ENCODE measurements at regions not wholly inside any gene's neighbourhood (a gene's known extent, or its start where the extent isn't known, plus 50 kb on each side); places are given as distances from the start of the nearest gene placed in this dataset.
"Not testable (repeated sequence)": the region's sequence is repeated elsewhere in the genome, so short reads cannot be mapped to it uniquely, and the experiment has no call there.

DNA sequence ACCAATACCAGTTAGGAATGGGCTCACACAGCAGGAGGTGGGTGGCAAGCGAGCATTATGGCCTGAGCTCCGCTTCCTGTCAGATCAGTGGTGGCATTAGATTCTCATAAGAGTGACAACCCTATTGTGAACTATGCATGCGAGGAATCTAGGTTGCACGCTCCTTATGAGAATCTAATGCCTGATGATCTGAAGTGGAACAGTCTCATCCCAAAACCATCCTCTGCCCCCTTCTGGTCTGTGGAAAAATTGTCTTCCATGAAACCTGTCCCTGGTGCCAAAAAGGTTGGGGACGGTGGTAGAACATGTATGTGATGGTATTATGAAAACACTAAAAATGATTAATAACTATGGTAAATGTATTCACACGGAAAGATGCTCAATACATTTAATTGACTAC is 99.7 kb upstream of the HIVEP1 start:
- peaks cover 1% of the 10 kb centered on the region for H3K27me3 Mint-ChIP-seq

DNA sequence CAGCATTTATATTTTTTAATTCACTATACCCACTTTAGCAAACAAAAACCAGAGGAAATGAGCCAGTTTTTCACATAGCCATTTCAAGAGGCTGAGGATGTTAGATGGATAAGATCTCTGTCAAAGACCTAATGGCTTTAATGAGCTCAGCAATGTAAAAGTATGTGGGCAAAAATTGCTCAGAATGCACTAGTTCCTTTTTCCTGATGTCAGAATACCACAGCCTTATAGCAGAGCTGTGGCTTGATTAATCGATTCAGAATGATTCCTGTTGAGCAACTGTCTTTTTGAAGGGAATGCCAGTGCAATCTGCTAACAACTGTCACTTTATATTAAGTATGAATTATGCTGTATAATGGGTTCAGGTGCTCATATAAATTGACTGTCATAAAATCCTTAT is 100.6 kb upstream of the HIVEP1 start:
- Mint-ChIP-seq H3K36me3 (no peaks in the 10 kb centered on the region), H3K9me3 (no peaks in the 10 kb centered on the region), H3K27ac (no peak overlapping the region), H3K4me1 (peaks cover 5% of the 10 kb centered on the region), H3K27me3 (peaks cover 1% of the 10 kb centered on the region), H3K4me3 (no peak overlapping the region)

More for the DNA sequence above, 99.7 kb upstream of the HIVEP1 start:
- Mint-ChIP-seq H3K4me1 (peaks cover 5% of the 10 kb centered on the region), H3K27ac (no peak overlapping the region), H3K9me3 (no peaks in the 10 kb centered on the region), H3K4me3 (no peak overlapping the region), H3K36me3 (no peaks in the 10 kb centered on the region)

DNA sequence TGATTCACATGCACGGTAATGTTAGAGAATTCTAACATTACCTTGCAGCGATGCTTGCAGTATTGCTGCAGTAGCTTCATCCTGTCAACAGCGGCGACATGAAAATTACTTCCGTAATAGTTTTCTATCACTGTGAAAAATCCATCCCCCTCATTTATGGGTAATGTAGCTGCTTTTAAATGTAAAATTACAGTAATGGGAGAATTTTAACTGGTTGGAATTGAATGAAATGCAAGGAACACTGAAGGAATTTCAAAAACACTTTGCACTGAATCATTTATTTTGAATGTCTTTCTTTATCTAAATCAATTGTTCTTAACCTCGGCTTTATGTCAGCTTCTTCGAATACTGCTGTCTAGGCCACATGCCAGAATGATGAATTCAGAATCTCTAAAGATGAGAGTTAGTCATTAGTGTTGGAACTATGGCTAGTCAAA is 102.4 kb upstream of the HIVEP1 start:
- Mint-ChIP-seq H3K27ac (no peak overlapping the region), H3K27me3 (peaks cover 1% of the 10 kb centered on the region), H3K4me1 (peaks cover 5% of the 10 kb centered on the region), H3K4me3 (no peak overlapping the region), H3K36me3 (no peaks in the 10 kb centered on the region), H3K9me3 (no peaks in the 10 kb centered on the region)

DNA sequence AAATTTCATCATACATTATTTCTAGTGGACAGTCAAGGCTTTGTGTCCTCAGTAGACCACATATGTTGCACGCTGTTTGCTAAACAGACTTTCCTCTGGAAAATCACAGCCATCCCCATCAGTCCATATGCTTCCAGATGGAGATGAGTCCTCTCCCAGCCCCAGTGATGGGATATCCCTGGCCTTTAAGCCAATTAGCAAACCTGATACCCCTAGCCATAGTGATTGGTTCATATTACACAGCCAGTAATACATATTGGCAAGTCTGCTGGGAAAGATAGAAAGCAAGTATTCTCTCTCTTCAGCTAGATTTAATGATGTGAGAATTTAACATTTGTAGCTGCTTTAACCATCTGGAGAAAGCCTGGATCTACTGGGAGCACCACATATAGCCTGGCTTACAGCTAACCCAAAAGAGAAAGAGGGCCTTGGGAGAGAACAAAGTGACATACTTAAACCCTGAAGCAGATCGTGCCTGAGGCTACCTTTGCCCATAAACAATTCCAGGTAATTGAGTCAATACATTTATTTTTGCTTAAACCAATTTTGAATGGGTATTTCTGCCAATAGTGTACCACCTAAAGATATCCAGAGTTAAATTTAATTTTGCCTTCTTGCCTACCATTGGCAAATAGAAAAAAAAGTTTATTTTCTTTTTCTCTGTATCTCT is 103.5 kb upstream of the HIVEP1 start:
- Mint-ChIP-seq H3K4me1 (peaks cover 10% of the 10 kb centered on the region), H3K4me3 (no peak overlapping the region), H3K27ac (no peak overlapping the region), H3K9me3 (no peaks in the 10 kb centered on the region), H3K27me3 (peaks cover 1% of the 10 kb centered on the region), H3K36me3 (no peaks in the 10 kb centered on the region)

DNA sequence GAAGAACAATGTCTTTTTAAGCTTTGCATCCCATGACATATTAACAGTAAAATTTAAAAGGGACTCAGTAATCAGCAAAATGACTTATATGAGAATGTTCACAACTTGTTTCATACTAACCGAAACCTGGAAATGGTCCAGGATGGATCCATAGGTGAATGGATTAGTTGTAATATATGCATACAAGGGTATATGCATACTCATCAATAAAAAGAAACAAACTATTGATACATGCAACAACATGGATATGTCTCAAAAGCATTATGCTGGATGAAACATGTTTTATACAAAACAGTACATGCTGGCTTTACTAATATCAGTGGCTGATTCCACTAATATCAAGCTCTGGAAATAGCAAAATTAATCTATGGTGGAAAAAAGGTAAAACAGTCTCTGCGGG is 108.5 kb upstream of the HIVEP1 start:
- Mint-ChIP-seq H3K27me3 (no peaks in the 10 kb centered on the region), H3K4me1 (peaks cover 35% of the 10 kb centered on the region), H3K36me3 (no peaks in the 10 kb centered on the region), H3K4me3 (no peak overlapping the region), H3K9me3 (no peaks in the 10 kb centered on the region), H3K27ac (no peak overlapping the region)

DNA sequence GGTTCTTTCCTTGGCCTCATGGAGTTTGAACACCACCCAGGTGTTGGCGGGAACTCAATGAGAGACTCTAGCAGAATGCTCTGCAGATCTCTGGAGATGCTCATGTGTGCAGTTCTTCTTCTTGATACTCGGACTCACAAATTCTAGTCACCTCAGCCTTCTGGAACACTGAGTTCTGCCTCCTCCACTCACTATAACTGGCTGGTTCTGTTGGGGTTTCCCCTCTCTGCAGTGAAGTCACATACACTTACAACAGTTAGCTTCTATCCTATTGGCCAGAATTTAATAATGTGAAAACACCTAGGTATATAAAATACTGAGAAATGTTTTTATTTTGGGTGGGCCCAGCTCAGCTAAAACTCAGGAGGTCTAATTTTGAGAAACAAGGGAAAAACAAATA is 109.6 kb upstream of the HIVEP1 start:
- H3K4me3 Mint-ChIP-seq: no peak overlapping the region
- H3K4me1 Mint-ChIP-seq: peaks cover 35% of the 10 kb centered on the region
- no peak overlapping the region for H3K27ac Mint-ChIP-seq
- no peaks in the 10 kb centered on the region for H3K36me3 Mint-ChIP-seq
- no peaks in the 10 kb centered on the region for H3K27me3 Mint-ChIP-seq
- no peaks in the 10 kb centered on the region for H3K9me3 Mint-ChIP-seq

DNA sequence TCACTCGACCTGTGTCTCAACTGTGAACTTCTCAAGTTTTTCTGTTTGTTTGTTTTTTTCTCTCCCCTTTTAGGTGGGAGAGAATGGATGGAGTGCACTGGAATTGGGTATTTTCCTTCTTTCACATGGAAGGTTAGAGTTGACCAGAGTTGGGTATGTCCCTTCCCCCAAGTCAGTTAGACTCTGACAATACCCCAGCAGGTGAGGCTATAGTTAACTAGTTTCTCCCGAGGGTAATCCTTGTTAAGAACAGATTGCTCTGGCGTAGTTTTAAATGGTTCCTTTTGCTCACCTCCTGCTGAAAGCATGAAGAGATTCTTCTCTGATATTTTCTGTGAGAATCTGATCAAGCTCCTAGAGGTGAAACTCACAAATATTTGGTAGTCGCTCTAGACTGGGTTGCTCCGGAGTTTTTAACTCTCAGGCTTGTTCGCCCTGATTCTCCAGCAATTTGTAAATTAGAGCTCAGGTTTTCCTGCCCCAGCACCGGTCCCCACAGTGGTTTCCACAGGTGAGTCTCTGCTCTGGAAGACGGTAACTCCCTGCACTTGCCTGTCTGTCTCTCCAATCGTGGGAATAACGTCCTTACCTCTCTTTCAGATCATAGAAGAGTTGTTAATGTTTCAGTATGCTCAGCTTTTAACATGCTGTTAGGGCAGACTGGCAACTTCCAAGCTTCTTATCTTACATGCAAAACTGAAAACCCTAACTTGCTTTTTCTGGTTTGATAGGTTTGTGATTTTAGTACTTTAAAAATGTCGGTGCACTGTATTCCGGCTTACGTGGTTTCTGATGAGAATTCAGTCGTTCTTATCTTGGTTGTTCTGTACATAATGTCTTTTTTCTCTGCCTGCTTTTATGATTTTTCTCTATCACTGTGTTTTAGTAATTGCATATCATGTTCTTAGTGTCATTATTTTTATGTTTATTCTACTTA is 111.2 kb upstream of the HIVEP1 start:
- Mint-ChIP-seq H3K4me3 (peak overlapping the region; percentile 83), H3K27me3 (no peaks in the 10 kb centered on the region), H3K9me3 (peaks cover 2% of the 10 kb centered on the region), H3K27ac (peak overlapping the region; percentile 71), H3K36me3 (no peaks in the 10 kb centered on the region), H3K4me1 (peaks cover 35% of the 10 kb centered on the region)

DNA sequence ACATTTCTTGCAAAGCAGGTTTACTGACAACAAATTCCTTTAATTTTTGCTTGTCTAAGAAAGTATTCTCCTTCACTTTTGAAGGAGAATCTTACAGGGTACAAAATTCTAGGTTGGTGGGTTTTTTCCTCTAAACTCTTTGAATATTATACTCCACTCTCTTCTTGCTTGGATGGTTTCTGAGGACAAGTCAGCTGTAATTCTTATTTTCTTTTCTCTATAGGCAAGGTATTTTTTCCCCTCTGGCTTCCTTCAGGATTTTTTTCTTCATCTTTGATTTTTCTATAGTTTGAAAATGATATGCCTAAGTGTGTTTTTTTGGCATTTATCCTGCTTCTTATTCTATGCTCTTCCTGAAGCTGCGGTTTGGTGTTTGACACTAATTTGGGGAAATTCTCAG is 112.5 kb upstream of the HIVEP1 start:
- Mint-ChIP-seq H3K9me3 (peaks cover 6% of the 10 kb centered on the region), H3K4me3 (no peak overlapping the region), H3K27ac (no peak overlapping the region), H3K27me3 (no peaks in the 10 kb centered on the region), H3K4me1 (peaks cover 35% of the 10 kb centered on the region), H3K36me3 (no peaks in the 10 kb centered on the region)

DNA sequence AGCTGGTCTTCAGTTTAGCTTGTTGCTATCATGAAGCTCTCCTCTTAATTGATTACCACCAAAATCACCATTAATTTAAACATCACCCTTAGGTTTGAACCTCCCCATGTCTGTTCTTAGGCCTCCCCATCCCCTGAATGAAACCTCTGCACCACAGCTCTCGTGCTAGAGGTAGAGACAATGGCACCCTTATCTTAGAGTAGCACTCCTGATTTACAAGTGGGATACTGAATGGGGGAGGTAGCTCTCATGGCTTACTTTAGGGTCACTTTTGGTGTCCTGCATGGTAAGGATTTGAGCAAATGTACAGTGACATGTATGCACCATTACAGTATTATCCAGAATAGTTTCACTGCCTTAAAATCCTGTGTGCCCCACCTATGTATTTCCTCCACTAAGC is 115.6 kb upstream of the ADTRP start:
- no peaks in the 10 kb centered on the region for H3K27me3 Mint-ChIP-seq
- no peak overlapping the region for H3K27ac Mint-ChIP-seq
- H3K4me3 Mint-ChIP-seq: no peak overlapping the region
- H3K36me3 Mint-ChIP-seq: no peaks in the 10 kb centered on the region
- peaks cover 16% of the 10 kb centered on the region for H3K9me3 Mint-ChIP-seq
- no peaks in the 10 kb centered on the region for H3K4me1 Mint-ChIP-seq

DNA sequence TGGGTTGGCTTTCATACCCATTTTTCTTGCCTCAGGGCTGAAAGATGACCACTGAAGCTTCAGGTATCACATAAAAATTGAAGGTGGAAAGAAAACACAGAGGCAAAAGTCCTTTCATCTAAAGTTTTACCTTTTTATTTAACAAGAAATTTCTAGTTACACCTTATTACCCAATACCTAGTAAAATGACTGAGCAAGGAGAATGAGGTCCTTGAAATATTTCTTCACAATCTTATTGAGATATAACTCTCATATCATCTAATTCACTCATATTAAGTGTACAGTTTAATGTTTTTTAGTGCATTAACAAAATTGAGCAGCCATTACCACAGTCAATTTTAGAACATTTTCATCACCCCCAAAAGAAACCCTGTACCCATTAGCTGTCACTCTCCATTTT is 112.9 kb upstream of the ADTRP start:
- H3K4me1 Mint-ChIP-seq: no peaks in the 10 kb centered on the region
- no peaks in the 10 kb centered on the region for H3K27me3 Mint-ChIP-seq
- peaks cover 2% of the 10 kb centered on the region for H3K36me3 Mint-ChIP-seq
- no peak overlapping the region for H3K4me3 Mint-ChIP-seq
- no peak overlapping the region for H3K27ac Mint-ChIP-seq
- peaks cover 16% of the 10 kb centered on the region for H3K9me3 Mint-ChIP-seq

DNA sequence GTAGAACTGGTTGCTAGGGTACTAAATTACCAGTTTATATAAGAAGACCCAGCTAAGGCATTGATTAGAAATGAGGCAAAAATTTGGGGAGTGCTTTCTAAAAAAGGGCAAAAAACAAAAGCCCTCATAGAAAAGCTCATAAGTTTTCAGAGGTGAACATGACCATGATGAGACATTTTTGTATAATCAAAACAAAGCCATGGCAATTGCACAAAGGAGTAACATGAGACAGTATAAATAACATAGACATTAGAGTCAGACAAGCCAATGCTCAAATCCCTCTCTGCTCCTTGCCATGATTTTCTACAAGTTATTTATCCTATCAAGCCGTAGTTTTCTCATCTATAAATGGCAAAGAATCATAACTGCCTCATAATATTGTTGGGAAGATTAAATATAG is 112.2 kb upstream of the ADTRP start:
- Mint-ChIP-seq H3K27me3 (no peaks in the 10 kb centered on the region), H3K36me3 (peaks cover 2% of the 10 kb centered on the region), H3K4me3 (no peak overlapping the region), H3K27ac (no peak overlapping the region), H3K4me1 (no peaks in the 10 kb centered on the region), H3K9me3 (peaks cover 16% of the 10 kb centered on the region)

DNA sequence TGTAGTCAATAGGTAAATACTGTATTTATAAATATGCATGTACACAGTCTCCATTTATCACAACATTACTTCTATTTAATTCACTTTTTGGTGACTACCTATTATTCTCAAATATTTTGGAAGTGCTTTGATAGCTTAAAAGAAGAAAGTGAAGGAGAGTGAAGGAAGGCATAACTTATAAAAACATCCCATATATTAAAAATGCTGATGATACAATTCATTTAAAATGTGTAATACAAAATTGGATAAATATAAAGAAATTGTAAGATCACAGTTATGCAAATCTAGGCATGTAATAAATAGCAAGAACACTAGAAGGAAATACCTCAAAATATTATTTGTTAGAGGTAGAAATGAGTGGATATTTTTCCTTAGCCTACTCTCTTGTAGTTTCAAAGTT is 111.6 kb upstream of the ADTRP start:
- Mint-ChIP-seq H3K4me3 (no peak overlapping the region), H3K27ac (no peak overlapping the region), H3K4me1 (no peaks in the 10 kb centered on the region), H3K9me3 (peaks cover 16% of the 10 kb centered on the region), H3K36me3 (peaks cover 2% of the 10 kb centered on the region), H3K27me3 (no peaks in the 10 kb centered on the region)

DNA sequence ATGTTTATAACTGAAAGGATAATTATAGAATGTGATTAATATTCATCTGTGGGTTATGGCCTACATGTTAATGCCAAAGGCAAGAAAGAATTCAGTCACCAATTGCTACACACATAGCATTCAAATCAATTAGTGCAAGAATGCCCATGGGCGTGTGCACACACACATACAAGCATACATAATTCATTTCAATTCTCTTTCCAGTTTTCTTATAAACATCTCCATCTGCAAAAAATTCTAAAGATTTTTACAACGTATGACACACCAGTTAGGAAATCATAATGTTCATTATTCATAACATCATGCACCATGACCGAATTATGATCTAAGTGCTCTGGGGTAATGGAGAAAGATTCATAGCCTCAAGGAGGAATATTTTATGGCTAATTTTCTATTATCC is 111.0 kb upstream of the ADTRP start:
- Mint-ChIP-seq H3K9me3 (peaks cover 16% of the 10 kb centered on the region), H3K4me1 (no peaks in the 10 kb centered on the region), H3K36me3 (peaks cover 2% of the 10 kb centered on the region), H3K4me3 (no peak overlapping the region), H3K27ac (no peak overlapping the region), H3K27me3 (no peaks in the 10 kb centered on the region)

DNA sequence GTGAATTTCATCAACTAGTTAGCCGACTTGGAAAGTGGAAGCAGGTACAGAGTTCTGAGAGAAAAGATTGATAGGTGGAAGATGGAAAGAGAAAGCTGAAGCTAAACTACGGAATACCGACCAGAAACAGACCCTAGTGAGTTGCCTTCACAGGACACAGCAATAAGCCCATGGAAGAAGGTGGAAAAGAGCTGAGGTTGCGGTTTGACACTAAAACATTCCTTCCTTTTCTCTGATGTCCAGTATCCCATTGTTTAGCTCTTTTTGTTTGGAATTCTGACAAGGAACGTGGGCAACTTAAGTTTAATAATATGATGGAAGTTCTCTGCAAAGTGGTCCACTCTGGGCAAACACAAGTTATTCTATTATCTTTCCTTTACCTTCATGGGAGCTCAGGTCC is 110.1 kb upstream of the ADTRP start:
- Mint-ChIP-seq H3K27ac (no peak overlapping the region), H3K9me3 (peaks cover 16% of the 10 kb centered on the region), H3K27me3 (no peaks in the 10 kb centered on the region), H3K4me1 (no peaks in the 10 kb centered on the region), H3K4me3 (no peak overlapping the region), H3K36me3 (peaks cover 2% of the 10 kb centered on the region)

DNA sequence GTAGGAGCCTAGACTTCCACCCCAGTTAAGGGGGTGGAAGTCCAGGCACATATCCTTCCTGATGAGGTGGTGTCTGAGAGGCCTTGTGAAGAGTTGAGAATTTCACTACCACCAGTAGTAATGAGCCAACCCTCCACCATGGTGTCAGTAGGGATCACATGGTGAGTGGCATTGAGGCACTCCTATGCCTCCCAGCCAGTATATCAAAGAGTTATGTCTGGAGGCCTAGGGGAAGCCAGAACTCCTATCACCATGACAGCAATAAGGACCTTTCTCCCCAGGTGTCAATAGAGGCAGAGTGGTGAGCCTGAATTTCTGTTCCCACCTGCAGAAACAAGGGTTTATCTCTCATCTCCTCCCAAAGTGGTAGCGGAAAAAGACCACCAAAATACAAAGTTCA is 106.6 kb upstream of the ADTRP start:
- H3K27me3 Mint-ChIP-seq: no peaks in the 10 kb centered on the region
- no peaks in the 10 kb centered on the region for H3K4me1 Mint-ChIP-seq
- peaks cover 15% of the 10 kb centered on the region for H3K9me3 Mint-ChIP-seq
- H3K4me3 Mint-ChIP-seq: no peak overlapping the region
- H3K27ac Mint-ChIP-seq: no peak overlapping the region
- H3K36me3 Mint-ChIP-seq: peaks cover 5% of the 10 kb centered on the region

DNA sequence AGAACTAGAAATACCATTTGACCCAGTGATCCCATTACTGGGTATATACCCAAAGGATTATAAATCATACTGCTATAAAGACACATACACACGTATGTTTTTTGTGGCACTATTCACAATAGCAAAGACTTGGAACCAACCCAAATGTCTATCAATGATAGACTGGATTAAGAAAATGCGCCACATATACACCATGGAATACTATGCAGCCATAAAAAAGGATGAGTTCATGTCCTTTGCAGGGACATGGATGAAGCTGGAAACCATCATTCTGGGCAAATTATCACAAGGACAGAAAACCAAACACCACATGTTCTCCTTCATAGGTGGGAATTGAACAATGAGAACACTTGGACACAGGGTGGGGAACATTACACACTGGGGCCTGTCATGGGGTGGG is 104.9 kb upstream of the ADTRP start:
- not testable (repeated sequence) for H3K27me3 Mint-ChIP-seq, H3K4me3 Mint-ChIP-seq, H3K4me1 Mint-ChIP-seq, H3K27ac Mint-ChIP-seq, H3K36me3 Mint-ChIP-seq
- H3K9me3 Mint-ChIP-seq: peaks cover 20% of the 10 kb centered on the region
